ENCODE measurements at regions not wholly inside any gene's neighbourhood (a gene's known extent, or its start where the extent isn't known, plus 50 kb on each side); places are given as distances from the start of the nearest gene placed in this dataset.

DNA sequence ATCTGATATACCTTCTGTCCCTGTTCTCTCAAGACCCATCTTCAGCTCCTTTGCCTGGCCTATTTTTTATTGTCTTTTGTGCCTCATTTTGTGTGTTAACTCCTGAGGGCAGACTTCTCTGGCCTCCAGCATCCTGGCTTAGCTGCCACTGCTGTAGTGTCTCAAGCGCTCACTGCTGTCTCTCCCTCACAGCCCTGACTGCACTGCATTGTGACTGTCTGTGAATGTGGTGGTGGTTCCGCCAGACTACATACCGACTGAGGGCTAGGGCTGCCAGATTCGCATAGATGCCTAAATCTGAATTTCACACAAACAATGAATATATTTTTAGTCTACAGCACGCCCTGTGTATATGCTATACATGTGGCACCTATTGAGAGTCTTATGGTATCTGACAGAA is 1088.9 kb upstream of the TMEM132C start:
- TF ChIP-seq, protein P1, sequence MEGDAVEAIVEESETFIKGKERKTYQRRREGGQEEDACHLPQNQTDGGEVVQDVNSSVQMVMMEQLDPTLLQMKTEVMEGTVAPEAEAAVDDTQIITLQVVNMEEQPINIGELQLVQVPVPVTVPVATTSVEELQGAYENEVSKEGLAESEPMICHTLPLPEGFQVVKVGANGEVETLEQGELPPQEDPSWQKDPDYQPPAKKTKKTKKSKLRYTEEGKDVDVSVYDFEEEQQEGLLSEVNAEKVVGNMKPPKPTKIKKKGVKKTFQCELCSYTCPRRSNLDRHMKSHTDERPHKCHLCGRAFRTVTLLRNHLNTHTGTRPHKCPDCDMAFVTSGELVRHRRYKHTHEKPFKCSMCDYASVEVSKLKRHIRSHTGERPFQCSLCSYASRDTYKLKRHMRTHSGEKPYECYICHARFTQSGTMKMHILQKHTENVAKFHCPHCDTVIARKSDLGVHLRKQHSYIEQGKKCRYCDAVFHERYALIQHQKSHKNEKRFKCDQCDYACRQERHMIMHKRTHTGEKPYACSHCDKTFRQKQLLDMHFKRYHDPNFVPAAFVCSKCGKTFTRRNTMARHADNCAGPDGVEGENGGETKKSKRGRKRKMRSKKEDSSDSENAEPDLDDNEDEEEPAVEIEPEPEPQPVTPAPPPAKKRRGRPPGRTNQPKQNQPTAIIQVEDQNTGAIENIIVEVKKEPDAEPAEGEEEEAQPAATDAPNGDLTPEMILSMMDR (IDR thresholded peaks at IDR 0.05; ENCODE audit: insufficient read depth, low read length) = no peak
- TF ChIP-seq, protein P2, sequence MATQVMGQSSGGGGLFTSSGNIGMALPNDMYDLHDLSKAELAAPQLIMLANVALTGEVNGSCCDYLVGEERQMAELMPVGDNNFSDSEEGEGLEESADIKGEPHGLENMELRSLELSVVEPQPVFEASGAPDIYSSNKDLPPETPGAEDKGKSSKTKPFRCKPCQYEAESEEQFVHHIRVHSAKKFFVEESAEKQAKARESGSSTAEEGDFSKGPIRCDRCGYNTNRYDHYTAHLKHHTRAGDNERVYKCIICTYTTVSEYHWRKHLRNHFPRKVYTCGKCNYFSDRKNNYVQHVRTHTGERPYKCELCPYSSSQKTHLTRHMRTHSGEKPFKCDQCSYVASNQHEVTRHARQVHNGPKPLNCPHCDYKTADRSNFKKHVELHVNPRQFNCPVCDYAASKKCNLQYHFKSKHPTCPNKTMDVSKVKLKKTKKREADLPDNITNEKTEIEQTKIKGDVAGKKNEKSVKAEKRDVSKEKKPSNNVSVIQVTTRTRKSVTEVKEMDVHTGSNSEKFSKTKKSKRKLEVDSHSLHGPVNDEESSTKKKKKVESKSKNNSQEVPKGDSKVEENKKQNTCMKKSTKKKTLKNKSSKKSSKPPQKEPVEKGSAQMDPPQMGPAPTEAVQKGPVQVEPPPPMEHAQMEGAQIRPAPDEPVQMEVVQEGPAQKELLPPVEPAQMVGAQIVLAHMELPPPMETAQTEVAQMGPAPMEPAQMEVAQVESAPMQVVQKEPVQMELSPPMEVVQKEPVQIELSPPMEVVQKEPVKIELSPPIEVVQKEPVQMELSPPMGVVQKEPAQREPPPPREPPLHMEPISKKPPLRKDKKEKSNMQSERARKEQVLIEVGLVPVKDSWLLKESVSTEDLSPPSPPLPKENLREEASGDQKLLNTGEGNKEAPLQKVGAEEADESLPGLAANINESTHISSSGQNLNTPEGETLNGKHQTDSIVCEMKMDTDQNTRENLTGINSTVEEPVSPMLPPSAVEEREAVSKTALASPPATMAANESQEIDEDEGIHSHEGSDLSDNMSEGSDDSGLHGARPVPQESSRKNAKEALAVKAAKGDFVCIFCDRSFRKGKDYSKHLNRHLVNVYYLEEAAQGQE (IDR thresholded peaks at IDR 0.05; ENCODE audit: insufficient replicate concordance, low read depth) = no peak
- TF ChIP-seq POLR2AphosphoS5 (IDR thresholded peaks at IDR 0.05; ENCODE audit: low read depth) = no peak

All from HL-60 (cell line).